OCI-M1 (cell line): ENCODE measurements at regions not wholly inside any gene's neighbourhood (a gene's known extent, or its start where the extent isn't known, plus 50 kb on each side); places are given as distances from the start of the nearest gene placed in this dataset.

ENCODE experiments used
- DNase-seq: peaks from one replicate; lab custom pipeline; 2025; lab: John Stamatoyannopoulos, UW

GRCh38 chr18:27695052-27695451, 481.9 kb downstream of the CDH2 start:
- no peak for DNase-seq

GRCh38 chr18:27688581-27688980, 488.3 kb downstream of the CDH2 start:
- no peak for DNase-seq

GRCh38 chr18:27687351-27687979, 489.5 kb downstream of the CDH2 start:
- no peak for DNase-seq

- peak; percentile 52 for DNase-seq
Measured at GRCh38 chr18:27685807-27686412, 491.0 kb downstream of the CDH2 start.

GRCh38 chr18:27685091-27685490, 491.8 kb downstream of the CDH2 start:
- DNase-seq: no peak

GRCh38 chr18:27674411-27674810, 489.3 kb upstream of the CHST9 start:
- DNase-seq: no peak

GRCh38 chr18:27673861-27674260, 488.8 kb upstream of the CHST9 start:
- no peak for DNase-seq

- no peak for DNase-seq
Measured at GRCh38 chr18:27668158-27668557, 483.1 kb upstream of the CHST9 start.

GRCh38 chr18:27667064-27667463, 482.0 kb upstream of the CHST9 start:
- DNase-seq: no peak

GRCh38 chr18:27666016-27666415, 480.9 kb upstream of the CHST9 start:
- no peak for DNase-seq

GRCh38 chr18:27665264-27665799, 480.2 kb upstream of the CHST9 start:
- DNase-seq: no peak

- no peak for DNase-seq
Measured at GRCh38 chr18:27662949-27663348, 477.8 kb upstream of the CHST9 start.

- peak; percentile 13 for DNase-seq
Measured at GRCh38 chr18:27662537-27662936, 477.4 kb upstream of the CHST9 start.

GRCh38 chr18:27661320-27662018, 476.4 kb upstream of the CHST9 start:
- peak; percentile 20 for DNase-seq

GRCh38 chr18:27656905-27657304, 471.8 kb upstream of the CHST9 start:
- DNase-seq: no peak

GRCh38 chr18:27656167-27656778, 471.2 kb upstream of the CHST9 start:
- DNase-seq: no peak

GRCh38 chr18:27653247-27653646, 468.1 kb upstream of the CHST9 start:
- no peak for DNase-seq

GRCh38 chr18:27652480-27653121, 467.5 kb upstream of the CHST9 start:
- DNase-seq: peak; percentile 65

GRCh38 chr18:27649621-27650020, 464.5 kb upstream of the CHST9 start:
- DNase-seq: no peak

- DNase-seq: peak; percentile 48
Measured at GRCh38 chr18:27645929-27646328, 460.8 kb upstream of the CHST9 start.

- no peak for DNase-seq
Measured at GRCh38 chr18:27636576-27637085, 451.5 kb upstream of the CHST9 start.

- no peak for DNase-seq
Measured at GRCh38 chr18:27632706-27633105, 447.6 kb upstream of the CHST9 start.
